GM18505 (cell line): ENCODE measurements at regions not wholly inside any gene's neighbourhood (a gene's known extent, or its start where the extent isn't known, plus 50 kb on each side); places are given as distances from the start of the nearest gene placed in this dataset.
A peak's percentile ranks its signal among the peaks of the same experiment; 100 is the strongest.
"Not testable (repeated sequence)": the region's sequence is repeated elsewhere in the genome, so short reads cannot be mapped to it uniquely, and the experiment has no call there.

ENCODE experiments used
- ATAC-seq: cut with Tn5 transposase; IDR thresholded peaks from one replicate; pipeline ENCODE4 v1.9.1; 2021; ENCODE audit not compliant: unreplicated experiment
- POLR2A ChIP-seq: IDR thresholded peaks from 4 replicates; pipeline ENCODE4 v1.6.1; 2011; ENCODE audit warnings: borderline replicate concordance; ENCODE audit not compliant: insufficient read depth, insufficient read length; ENCODE audit errors: extremely low read depth

- TF ChIP-seq POLR2A: no peak
- ATAC-seq: no peak
These were observed 233.8 kb upstream of the EDNRB start for GRCh38 chr13:78152415-78152814.

- ATAC-seq: no peak
These were observed 229.3 kb upstream of the EDNRB start for GRCh38 chr13:78147905-78148304.

GRCh38 chr13:78145276-78145675, 226.6 kb upstream of the EDNRB start:
- TF ChIP-seq POLR2A: no peak
- ATAC-seq: no peak

More at GRCh38 chr13:78147905-78148304, 229.3 kb upstream of the EDNRB start:
- TF ChIP-seq POLR2A: no peak

- no peak for TF ChIP-seq POLR2A
- ATAC-seq: no peak
These were observed 221.1 kb upstream of the EDNRB start for GRCh38 chr13:78139765-78140164.

GRCh38 chr13:78138756-78139155, 220.1 kb upstream of the EDNRB start:
- ATAC-seq: no peak
- TF ChIP-seq POLR2A: no peak

GRCh38 chr13:78137404-78138142, 218.9 kb upstream of the EDNRB start:
- no peak for TF ChIP-seq POLR2A
- peak; percentile 86 for ATAC-seq

- TF ChIP-seq POLR2A: no peak
- no peak for ATAC-seq
These were observed 218.3 kb upstream of the EDNRB start for GRCh38 chr13:78136966-78137365.

- no peak for TF ChIP-seq POLR2A
- ATAC-seq: no peak
These were observed 214.9 kb upstream of the EDNRB start for GRCh38 chr13:78133511-78133910.

GRCh38 chr13:78131811-78132210, 213.2 kb upstream of the EDNRB start:
- no peak for TF ChIP-seq POLR2A

GRCh38 chr13:78131346-78131745, 212.7 kb upstream of the EDNRB start:
- no peak for ATAC-seq
- no peak for TF ChIP-seq POLR2A

More at GRCh38 chr13:78131811-78132210, 213.2 kb upstream of the EDNRB start:
- ATAC-seq: no peak

GRCh38 chr13:78129823-78130222, 211.2 kb upstream of the EDNRB start:
- no peak for TF ChIP-seq POLR2A
- ATAC-seq: no peak

GRCh38 chr13:78129359-78129758, 210.7 kb upstream of the EDNRB start:
- TF ChIP-seq POLR2A: no peak
- ATAC-seq: no peak

- TF ChIP-seq POLR2A: no peak
- ATAC-seq: no peak
These were observed 203.1 kb upstream of the EDNRB start for GRCh38 chr13:78121459-78122348.

GRCh38 chr13:78121001-78121400, 202.4 kb upstream of the EDNRB start:
- no peak for TF ChIP-seq POLR2A
- ATAC-seq: no peak

- ATAC-seq: not testable (repeated sequence)
These were observed 201.5 kb upstream of the EDNRB start for GRCh38 chr13:78120144-78120543.

- not testable (repeated sequence) for ATAC-seq
These were observed 198.4 kb upstream of the EDNRB start for GRCh38 chr13:78117070-78117469.
